ENCODE measurements at regions not wholly inside any gene's neighbourhood (a gene's known extent, or its start where the extent isn't known, plus 50 kb on each side); places are given as distances from the start of the nearest gene placed in this dataset. TPM values are rescaled to one million over a fixed set of nuclear protein-coding genes. Genes with fewer than 3 reads are reported as not detected.

GRCh38 chr7:80974396-80975358 is 55.8 kb upstream of the SEMA3C start:
- H3K4me2 ChIP-seq (ENCODE audit: insufficient read depth, low read length) = no peak overlapping the region
- TF ChIP-seq, protein P1, sequence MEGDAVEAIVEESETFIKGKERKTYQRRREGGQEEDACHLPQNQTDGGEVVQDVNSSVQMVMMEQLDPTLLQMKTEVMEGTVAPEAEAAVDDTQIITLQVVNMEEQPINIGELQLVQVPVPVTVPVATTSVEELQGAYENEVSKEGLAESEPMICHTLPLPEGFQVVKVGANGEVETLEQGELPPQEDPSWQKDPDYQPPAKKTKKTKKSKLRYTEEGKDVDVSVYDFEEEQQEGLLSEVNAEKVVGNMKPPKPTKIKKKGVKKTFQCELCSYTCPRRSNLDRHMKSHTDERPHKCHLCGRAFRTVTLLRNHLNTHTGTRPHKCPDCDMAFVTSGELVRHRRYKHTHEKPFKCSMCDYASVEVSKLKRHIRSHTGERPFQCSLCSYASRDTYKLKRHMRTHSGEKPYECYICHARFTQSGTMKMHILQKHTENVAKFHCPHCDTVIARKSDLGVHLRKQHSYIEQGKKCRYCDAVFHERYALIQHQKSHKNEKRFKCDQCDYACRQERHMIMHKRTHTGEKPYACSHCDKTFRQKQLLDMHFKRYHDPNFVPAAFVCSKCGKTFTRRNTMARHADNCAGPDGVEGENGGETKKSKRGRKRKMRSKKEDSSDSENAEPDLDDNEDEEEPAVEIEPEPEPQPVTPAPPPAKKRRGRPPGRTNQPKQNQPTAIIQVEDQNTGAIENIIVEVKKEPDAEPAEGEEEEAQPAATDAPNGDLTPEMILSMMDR (IDR thresholded peaks at IDR 0.05; ENCODE audit: extremely low read depth, low read depth, low read length) = no peak
- DNase-seq (ENCODE audit: insufficient read length, low spot score, missing footprints) = no peak

DNA sequence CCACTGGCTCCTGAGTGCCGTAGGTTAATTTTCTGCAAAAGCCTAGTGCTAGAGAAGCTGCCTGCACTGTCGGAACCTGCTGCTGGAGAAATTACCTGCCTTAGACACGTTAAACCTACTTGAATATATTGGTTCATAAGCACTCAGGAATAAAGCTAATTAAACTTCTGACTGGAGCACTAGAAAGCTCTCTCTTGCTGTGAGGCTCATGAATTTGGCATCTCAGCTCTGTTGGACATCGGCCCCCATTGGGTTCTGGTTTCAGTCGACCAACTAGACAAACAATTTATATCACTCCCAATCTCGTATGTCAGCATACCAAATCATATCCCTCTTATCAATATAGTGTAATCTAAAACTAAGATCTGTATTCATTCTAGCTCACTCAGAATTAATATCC is 52.4 kb upstream of the SEMA3C start:
- Histone ChIP-seq H3K9me3 (ENCODE audit: low read depth, low read length) (no peaks in the 10 kb centered on the region), H3K4me1 (ENCODE audit: insufficient read depth, low read length) (no peaks in the 10 kb centered on the region), H3K79me2 (ENCODE audit: insufficient read depth, low read length) (no peaks in the 10 kb centered on the region), H3K4me2 (ENCODE audit: insufficient read depth, low read length) (no peak overlapping the region), H4K20me1 (ENCODE audit: insufficient read depth, low read length) (no peaks in the 10 kb centered on the region), H2AFZ (ENCODE audit: low read length) (no peak overlapping the region), H3K27me3 (ENCODE audit: insufficient read depth, low read length) (no peaks in the 10 kb centered on the region), H3K4me3 (ENCODE audit: insufficient read depth, low read length) (no peak overlapping the region), H3K27ac (ENCODE audit: low read depth, low read length) (no peak overlapping the region), H3K36me3 (ENCODE audit: insufficient read depth, low read length) (no peaks in the 10 kb centered on the region)
- no peak for DNase-seq (ENCODE audit: insufficient read length, low spot score, missing footprints)
- TF ChIP-seq, protein P1 (IDR thresholded peaks at IDR 0.05; ENCODE audit: extremely low read depth, low read depth, low read length) = no peak

More at GRCh38 chr7:80974396-80975358, 55.8 kb upstream of the SEMA3C start:
- H3K27me3 ChIP-seq (ENCODE audit: insufficient read depth, low read length) = no peaks in the 10 kb centered on the region
- no peak overlapping the region for H3K4me3 ChIP-seq (ENCODE audit: insufficient read depth, low read length)
- H3K4me1 ChIP-seq (ENCODE audit: insufficient read depth, low read length) = no peaks in the 10 kb centered on the region
- no peaks in the 10 kb centered on the region for H3K79me2 ChIP-seq (ENCODE audit: insufficient read depth, low read length)
- H2AFZ ChIP-seq (ENCODE audit: low read length) = peak overlapping the region; percentile 70
- no peaks in the 10 kb centered on the region for H3K36me3 ChIP-seq (ENCODE audit: insufficient read depth, low read length)
- no peak overlapping the region for H3K27ac ChIP-seq (ENCODE audit: low read depth, low read length)
- H4K20me1 ChIP-seq (ENCODE audit: insufficient read depth, low read length) = no peaks in the 10 kb centered on the region
- no peaks in the 10 kb centered on the region for H3K9me3 ChIP-seq (ENCODE audit: low read depth, low read length)

Small RNA genes lying in the stretch of these regions (small RNA-seq; reads per million reads assigned to genes)
- gene AC004866.1 = not detected
